Large intestine (tissue), 3 donors: ENCODE measurements at regions not wholly inside any gene's neighbourhood (a gene's known extent, or its start where the extent isn't known, plus 50 kb on each side); places are given as distances from the start of the nearest gene placed in this dataset.

Experiments
- DNase-seq, 2 donors: peaks; one replicate each; pipeline versions ENCODE4 v3.0.0 to v3.0.0-alpha.2; 2013
- H3K27ac ChIP-seq: one replicate; pipeline ENCODE4 v1.5.1; 2013; ENCODE audit warnings: low read length
- H3K27me3 ChIP-seq: 2 replicates; pipeline ENCODE4 v1.6.1; 2013; ENCODE audit warnings: low read length; ENCODE audit not compliant: control insufficient read depth, insufficient read depth
- H3K36me3 ChIP-seq: 2 replicates; pipeline ENCODE4 v1.6.1; 2013; ENCODE audit warnings: low read length; ENCODE audit not compliant: control insufficient read depth, insufficient read depth
- H3K4me1 ChIP-seq: one replicate; pipeline ENCODE4 v1.6.1; 2013; ENCODE audit warnings: low read length; ENCODE audit not compliant: control insufficient read depth, insufficient read depth
- H3K4me3 ChIP-seq: one replicate; pipeline ENCODE4 v1.5.1; 2013; ENCODE audit warnings: low read length
- H3K9me3 ChIP-seq: one replicate; pipeline ENCODE4 v1.6.1; 2013; ENCODE audit warnings: mild to moderate bottlenecking, low read depth, low read length, moderate library complexity; ENCODE audit not compliant: control insufficient read depth
- WGBS: methylation state at CpG from one replicate; pipeline ENCODE4 v1.1.5; 2013; ENCODE audit warnings: low lambda C conversion rate; ENCODE audit not compliant: insufficient coverage; 5-methylcytosine and 5-hydroxymethylcytosine counted together

- Histone ChIP-seq H3K27ac (no peak overlapping the region), H3K9me3 (no peaks in the 10 kb centered on the region), H3K4me1 (no peaks in the 10 kb centered on the region), H3K27me3 (no peaks in the 10 kb centered on the region), H3K4me3 (no peak overlapping the region), H3K36me3 (no peaks in the 10 kb centered on the region)
- WGBS, result 93% methylated on average over 3 of the region's 4 CpGs
- no peak for DNase-seq
These were observed 137.0 kb downstream of the TMEM114 start for GRCh38 chr16:8453359-8453758.

DNA sequence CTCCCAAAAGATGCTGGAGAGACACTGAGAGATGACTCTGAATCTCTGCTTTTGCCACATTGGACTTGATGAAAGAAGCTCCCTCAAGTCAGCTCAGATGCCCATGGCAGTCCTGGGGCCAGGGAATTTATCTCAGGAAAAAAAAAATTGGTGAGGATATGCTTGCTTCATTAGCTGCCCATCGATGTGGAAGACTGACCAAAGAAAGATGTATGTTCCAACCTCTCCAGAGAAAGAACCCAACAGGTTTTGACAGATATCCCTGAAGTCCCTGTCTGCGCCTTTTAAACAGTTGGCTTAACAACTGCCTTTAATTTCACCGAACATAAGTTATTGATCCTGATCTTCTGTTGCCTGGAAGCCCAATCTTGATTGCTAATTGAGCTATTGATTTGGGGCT, 137.4 kb downstream of the TMEM114 start:
- Histone ChIP-seq H3K27me3 (no peaks in the 10 kb centered on the region), H3K9me3 (no peaks in the 10 kb centered on the region), H3K27ac (no peak overlapping the region), H3K4me3 (no peak overlapping the region), H3K36me3 (no peaks in the 10 kb centered on the region), H3K4me1 (no peaks in the 10 kb centered on the region)
- WGBS, result 0% methylated on average over 1 of the region's 3 CpGs
- DNase-seq, result no peak

GRCh38 chr16:8436931-8437330, 153.4 kb downstream of the TMEM114 start:
- Histone ChIP-seq H3K27me3 (no peaks in the 10 kb centered on the region), H3K27ac (no peak overlapping the region), H3K4me3 (no peak overlapping the region), H3K4me1 (no peaks in the 10 kb centered on the region), H3K36me3 (no peaks in the 10 kb centered on the region), H3K9me3 (no peaks in the 10 kb centered on the region)
- DNase-seq, result no peak
- 80% methylated on average over 2 of the region's 5 CpGs for WGBS

DNA sequence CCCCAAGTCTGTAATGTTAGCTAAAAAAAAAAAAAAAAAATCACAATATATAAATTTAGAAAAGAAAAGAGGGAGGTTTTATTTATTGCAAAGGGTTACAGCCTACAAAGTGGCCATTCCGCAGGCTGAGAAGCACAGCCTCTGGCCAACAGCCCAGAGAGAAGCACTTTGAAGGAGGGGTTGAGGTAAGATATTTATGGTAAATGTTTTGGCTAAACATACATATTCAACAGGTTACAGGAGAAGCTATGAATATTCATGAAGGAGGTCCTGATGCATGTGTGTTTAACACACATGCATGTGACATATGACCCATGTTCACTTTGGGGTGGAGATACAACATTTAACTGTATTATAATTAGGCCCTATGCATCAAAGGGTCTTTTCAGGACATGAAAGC, 158.5 kb downstream of the TMEM114 start:
- H3K9me3 ChIP-seq, result no peaks in the 10 kb centered on the region
- H3K4me1 ChIP-seq, result no peaks in the 10 kb centered on the region
- H3K36me3 ChIP-seq, result no peaks in the 10 kb centered on the region
- no peak overlapping the region for H3K4me3 ChIP-seq
- WGBS, result 100% methylated on average over 1 of the region's 1 CpG
- no peaks in the 10 kb centered on the region for H3K27me3 ChIP-seq
- DNase-seq, result no peak
- H3K27ac ChIP-seq, result no peak overlapping the region

DNA sequence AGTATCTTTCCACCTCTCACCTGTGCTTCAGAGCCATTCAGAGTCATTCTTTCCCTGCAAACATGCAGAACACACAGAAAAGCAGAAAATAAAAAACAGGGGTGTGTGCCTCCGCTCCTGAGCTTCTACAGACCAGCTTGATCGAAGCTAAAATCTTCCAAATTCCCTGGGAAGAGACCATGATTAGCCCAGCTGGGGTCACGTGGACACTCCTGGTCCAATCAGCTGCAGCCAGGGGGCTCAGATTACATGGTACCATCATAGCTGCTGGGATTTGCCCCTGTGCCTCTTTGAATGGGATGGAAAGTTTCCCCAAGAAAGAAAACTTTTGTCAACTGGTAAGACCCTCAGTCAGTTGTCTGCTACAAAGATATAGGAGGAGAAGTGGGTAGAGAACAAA, 159.9 kb downstream of the TMEM114 start:
- DNase-seq, result no peak
- no peaks in the 10 kb centered on the region for H3K4me1 ChIP-seq
- no peaks in the 10 kb centered on the region for H3K9me3 ChIP-seq
- H3K4me3 ChIP-seq, result no peak overlapping the region
- no peaks in the 10 kb centered on the region for H3K36me3 ChIP-seq
- no CpG with 5 or more reads among the region's 3 CpGs for WGBS
- H3K27me3 ChIP-seq, result no peaks in the 10 kb centered on the region
- no peak overlapping the region for H3K27ac ChIP-seq

DNA sequence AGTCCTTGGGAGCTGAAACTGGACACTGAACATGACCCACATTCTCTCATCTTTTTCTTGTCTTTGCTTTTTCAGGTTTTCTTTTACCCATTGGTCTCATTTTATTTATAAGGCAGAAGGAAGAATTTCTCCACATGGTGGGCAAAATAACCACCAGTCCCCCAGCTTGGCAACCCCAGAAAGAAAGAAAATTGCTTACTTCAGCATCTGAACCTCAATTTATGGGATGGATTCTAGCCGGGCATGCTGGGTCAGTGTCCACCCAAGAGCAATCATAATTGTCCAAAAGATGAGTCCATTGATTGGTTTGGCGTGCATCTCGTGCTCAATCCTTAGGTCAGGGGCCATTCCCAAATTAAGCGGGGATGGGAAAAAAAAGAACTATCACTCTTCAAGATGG, 163.7 kb downstream of the TMEM114 start:
- no CpG with 5 or more reads among the region's 4 CpGs for WGBS
- Histone ChIP-seq H3K27ac (no peak overlapping the region), H3K4me3 (no peak overlapping the region), H3K27me3 (no peaks in the 10 kb centered on the region), H3K9me3 (no peaks in the 10 kb centered on the region), H3K36me3 (no peaks in the 10 kb centered on the region), H3K4me1 (no peaks in the 10 kb centered on the region)
- no peak for DNase-seq

GRCh38 chr16:8417145-8417544, 173.2 kb downstream of the TMEM114 start:
- H3K27me3 ChIP-seq, result no peaks in the 10 kb centered on the region
- H3K9me3 ChIP-seq, result no peaks in the 10 kb centered on the region
- H3K27ac ChIP-seq, result no peak overlapping the region
- WGBS, result no CpG with 5 or more reads among the region's 4 CpGs
- no peaks in the 10 kb centered on the region for H3K4me1 ChIP-seq
- no peaks in the 10 kb centered on the region for H3K36me3 ChIP-seq
- no peak for DNase-seq
- no peak overlapping the region for H3K4me3 ChIP-seq

DNA sequence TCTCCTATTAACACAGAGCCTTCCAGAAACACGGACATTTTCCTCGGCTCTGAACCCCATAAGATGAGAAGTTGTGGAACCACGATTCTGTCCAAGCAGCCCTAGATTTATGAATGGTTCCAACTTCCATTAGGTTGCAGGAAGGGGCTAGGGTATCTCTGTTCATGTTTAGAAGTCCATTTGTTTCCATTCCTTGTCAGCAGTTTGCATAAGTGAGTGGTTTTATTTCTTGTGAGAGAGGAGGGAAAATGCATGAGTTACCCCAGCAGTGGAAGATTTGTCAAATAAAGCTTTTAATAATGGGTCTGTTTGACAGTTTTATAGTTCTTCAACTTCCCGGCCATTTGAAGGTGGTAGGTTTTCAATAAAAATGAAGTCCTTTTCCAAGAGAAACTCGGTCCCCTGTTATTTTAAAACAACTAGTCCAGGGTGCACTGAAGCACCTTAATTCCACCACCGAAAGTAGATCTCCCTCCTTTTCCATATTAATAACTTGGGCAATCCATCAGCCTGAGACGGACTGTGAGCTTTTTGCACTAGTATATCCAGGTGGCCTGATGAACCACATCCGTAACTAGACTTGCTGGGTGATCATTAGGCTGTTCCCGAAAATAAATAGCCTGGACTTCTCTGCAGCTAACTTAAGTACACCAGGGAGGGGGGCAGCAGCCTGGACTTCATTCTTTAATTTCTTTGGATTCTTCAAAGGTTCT, 181.3 kb downstream of the TMEM114 start:
- no peak for DNase-seq
- 46% methylated on average over 2 of the region's 9 CpGs for WGBS
- no peaks in the 10 kb centered on the region for H3K27me3 ChIP-seq
- H3K27ac ChIP-seq, result no peak overlapping the region
- no peak overlapping the region for H3K4me3 ChIP-seq
- no peaks in the 10 kb centered on the region for H3K36me3 ChIP-seq
- peaks cover under 1% of the 10 kb centered on the region for H3K4me1 ChIP-seq
- no peaks in the 10 kb centered on the region for H3K9me3 ChIP-seq

DNA sequence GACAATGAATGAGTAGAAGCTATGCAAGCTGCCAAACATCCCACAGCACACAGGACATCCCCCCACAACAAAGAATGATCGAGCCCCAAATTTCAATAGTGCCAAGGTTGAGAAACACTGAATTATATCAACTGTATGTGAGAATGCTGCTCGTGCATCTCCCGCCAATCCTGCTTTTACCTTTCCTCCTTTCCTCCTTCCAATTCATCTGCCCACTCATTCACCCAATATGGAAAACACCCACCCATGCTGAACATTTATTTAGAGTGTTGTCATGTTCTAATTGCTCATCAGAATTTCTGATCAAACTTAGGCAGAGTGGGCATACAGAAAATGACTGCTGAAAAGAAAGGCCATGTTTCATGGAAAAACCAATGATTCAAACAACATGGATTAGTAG, 183.0 kb downstream of the TMEM114 start:
- no peak for DNase-seq
- no CpG with 5 or more reads among the region's 3 CpGs for WGBS
- H3K27ac ChIP-seq, result no peak overlapping the region
- H3K27me3 ChIP-seq, result no peaks in the 10 kb centered on the region
- H3K9me3 ChIP-seq, result no peaks in the 10 kb centered on the region
- H3K4me3 ChIP-seq, result no peak overlapping the region
- H3K36me3 ChIP-seq, result no peaks in the 10 kb centered on the region
- H3K4me1 ChIP-seq, result peaks cover 11% of the 10 kb centered on the region

- Histone ChIP-seq H3K4me3 (no peak overlapping the region), H3K4me1 (peaks cover 11% of the 10 kb centered on the region), H3K27me3 (no peaks in the 10 kb centered on the region), H3K36me3 (no peaks in the 10 kb centered on the region), H3K27ac (peak overlapping the region; percentile 57), H3K9me3 (no peaks in the 10 kb centered on the region)
- no CpG with 5 or more reads among the region's 13 CpGs for WGBS
- DNase-seq, result no peak
These were observed 186.1 kb downstream of the TMEM114 start for GRCh38 chr16:8403978-8404749.
